ENCODE measurements at regions not wholly inside any gene's neighbourhood (a gene's known extent, or its start where the extent isn't known, plus 50 kb on each side); places are given as distances from the start of the nearest gene placed in this dataset.

DNA sequence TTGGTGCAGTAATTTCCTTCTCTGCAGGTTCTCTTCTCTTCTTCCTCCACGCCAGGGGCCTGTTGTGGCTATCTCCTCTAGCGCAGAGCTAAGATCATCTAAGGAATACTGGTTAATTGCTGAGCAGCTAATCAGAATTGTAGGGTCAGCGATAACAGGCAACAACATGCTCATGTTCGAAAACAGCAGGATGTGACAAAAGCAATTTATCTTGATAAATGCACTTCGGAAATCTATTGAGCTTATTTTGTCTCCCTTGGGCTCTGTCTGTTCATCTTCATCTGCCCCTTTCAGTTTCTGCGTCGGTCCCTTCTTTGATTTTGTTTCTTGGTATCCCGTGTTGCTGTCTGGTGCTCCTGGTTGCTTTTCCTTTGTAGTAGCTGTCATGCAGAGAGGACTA is 67.3 kb upstream of the MAP3K7 start:
- TF ChIP-seq, protein P1, sequence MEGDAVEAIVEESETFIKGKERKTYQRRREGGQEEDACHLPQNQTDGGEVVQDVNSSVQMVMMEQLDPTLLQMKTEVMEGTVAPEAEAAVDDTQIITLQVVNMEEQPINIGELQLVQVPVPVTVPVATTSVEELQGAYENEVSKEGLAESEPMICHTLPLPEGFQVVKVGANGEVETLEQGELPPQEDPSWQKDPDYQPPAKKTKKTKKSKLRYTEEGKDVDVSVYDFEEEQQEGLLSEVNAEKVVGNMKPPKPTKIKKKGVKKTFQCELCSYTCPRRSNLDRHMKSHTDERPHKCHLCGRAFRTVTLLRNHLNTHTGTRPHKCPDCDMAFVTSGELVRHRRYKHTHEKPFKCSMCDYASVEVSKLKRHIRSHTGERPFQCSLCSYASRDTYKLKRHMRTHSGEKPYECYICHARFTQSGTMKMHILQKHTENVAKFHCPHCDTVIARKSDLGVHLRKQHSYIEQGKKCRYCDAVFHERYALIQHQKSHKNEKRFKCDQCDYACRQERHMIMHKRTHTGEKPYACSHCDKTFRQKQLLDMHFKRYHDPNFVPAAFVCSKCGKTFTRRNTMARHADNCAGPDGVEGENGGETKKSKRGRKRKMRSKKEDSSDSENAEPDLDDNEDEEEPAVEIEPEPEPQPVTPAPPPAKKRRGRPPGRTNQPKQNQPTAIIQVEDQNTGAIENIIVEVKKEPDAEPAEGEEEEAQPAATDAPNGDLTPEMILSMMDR (IDR thresholded peaks at IDR 0.05), result no peak
- no peak for DNase-seq (ENCODE audit: low spot score)
- no peak overlapping the region for H3K4me3 ChIP-seq
- H3K27ac ChIP-seq, result no peak overlapping the region

DNA sequence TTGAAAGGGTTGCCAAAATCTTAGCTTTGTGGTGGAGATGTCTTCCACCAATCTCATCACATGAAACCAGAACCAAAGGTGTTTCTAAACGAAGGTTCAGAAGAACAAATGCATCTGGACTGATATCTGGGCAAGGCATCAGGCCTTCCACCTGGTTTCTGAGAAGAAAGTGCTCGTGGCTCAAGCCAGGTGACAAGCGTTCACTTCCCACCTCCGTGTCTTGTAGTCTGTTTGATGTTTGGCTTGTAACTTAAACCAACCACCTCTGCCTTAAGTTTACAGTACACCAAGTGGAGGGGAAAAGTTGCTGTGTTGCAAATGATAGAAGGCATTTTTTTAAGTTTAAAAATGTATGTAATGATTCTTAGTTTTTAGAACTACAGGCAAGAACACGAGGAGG is 66.9 kb upstream of the MAP3K7 start:
- TF ChIP-seq, protein P1 (IDR thresholded peaks at IDR 0.05), result no peak
- DNase-seq (ENCODE audit: low spot score), result no peak
- no peak overlapping the region for H3K4me3 ChIP-seq
- no peak overlapping the region for H3K27ac ChIP-seq

GRCh38 chr6:90650041-90650940 is 63.4 kb upstream of the MAP3K7 start:
- no peak overlapping the region for H3K4me3 ChIP-seq
- DNase-seq (ENCODE audit: low spot score), result no peak
- TF ChIP-seq, protein P1 (IDR thresholded peaks at IDR 0.05), result no peak
- H3K27ac ChIP-seq, result no peak overlapping the region

DNA sequence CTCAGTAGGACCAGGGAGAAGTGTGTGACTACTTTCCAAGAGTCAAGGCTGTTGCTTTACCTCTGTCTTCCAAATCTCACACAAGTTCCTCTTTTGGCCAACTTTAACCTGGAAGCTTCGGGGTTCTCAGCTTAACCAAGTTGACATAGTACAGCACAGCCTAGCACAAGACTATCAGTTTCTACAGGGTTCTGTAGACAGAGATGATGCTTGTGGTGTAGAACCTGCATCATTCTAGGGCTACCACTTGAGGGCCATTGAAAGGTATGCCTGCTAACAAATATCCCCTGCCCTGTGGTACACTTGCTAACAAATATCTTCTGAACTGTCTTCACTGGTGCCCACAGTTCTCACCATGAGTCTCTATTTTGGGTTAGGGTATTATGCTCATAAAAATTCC is 62.0 kb upstream of the MAP3K7 start:
- TF ChIP-seq, protein P1 (IDR thresholded peaks at IDR 0.05), result no peak
- DNase-seq (ENCODE audit: low spot score), result no peak
- Histone ChIP-seq H3K27ac (no peak overlapping the region), H3K4me3 (no peak overlapping the region)

GRCh38 chr6:90646940-90647339 is 60.1 kb upstream of the MAP3K7 start:
- Histone ChIP-seq H3K4me3 (no peak overlapping the region), H3K27ac (no peak overlapping the region)
- no peak for DNase-seq (ENCODE audit: low spot score)
- TF ChIP-seq, protein P1 (IDR thresholded peaks at IDR 0.05), result no peak

- no peak overlapping the region for H3K27ac ChIP-seq
- TF ChIP-seq, protein P1 (IDR thresholded peaks at IDR 0.05), result no peak
- H3K4me3 ChIP-seq, result no peak overlapping the region
- DNase-seq (ENCODE audit: low spot score), result no peak
Measured at GRCh38 chr6:90645634-90646033, 58.8 kb upstream of the MAP3K7 start.

DNA sequence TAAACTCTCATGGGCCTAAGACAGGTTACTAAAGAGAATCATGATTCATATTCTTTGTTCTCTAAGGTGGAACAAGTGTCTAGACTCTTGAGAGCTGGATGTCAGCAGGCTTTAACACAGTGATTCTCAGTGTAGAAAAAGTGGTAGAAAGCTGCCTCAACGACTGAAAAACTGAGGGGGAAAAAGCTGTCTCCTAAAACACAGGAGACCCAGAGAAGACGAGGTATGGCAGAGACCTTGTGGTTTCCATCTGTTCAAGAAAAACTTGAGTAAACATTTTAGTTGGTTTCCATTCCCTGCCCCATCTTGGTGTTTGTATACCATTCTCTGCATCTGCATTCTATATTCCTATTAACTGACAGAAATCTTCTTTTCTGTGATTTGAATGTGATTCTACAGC is 57.6 kb upstream of the MAP3K7 start:
- no peak for DNase-seq (ENCODE audit: low spot score)
- TF ChIP-seq, protein P1 (IDR thresholded peaks at IDR 0.05), result no peak
- Histone ChIP-seq H3K4me3 (no peak overlapping the region), H3K27ac (no peak overlapping the region)
